SK-N-SH treated with all-trans-retinoic acid at 6 μM for 48 hours (cell line): ENCODE measurements at regions not wholly inside any gene's neighbourhood (a gene's known extent, or its start where the extent isn't known, plus 50 kb on each side); places are given as distances from the start of the nearest gene placed in this dataset.

ENCODE experiments used
- ATAC-seq: fragments of 200-7000 bp; cut with Tn5 transposase; 3 replicates; pipeline ENCODE4 v1.9.1; 2020; ENCODE audit warnings: mild to moderate bottlenecking, moderate library complexity
- BACH2 ChIP-seq: fragments of 250-450 bp; sonication (Bioruptor Pico); IDR thresholded peaks from 2 replicates; pipeline ENCODE4 v1.9.0; 2021; ENCODE audit warnings: mild to moderate bottlenecking, borderline replicate concordance
- CSDC2 ChIP-seq: fragments of 250-450 bp; sonication (Bioruptor Pico); IDR thresholded peaks from 2 replicates; pipeline ENCODE4 v1.5.0; 2020; ENCODE audit warnings: mild to moderate bottlenecking, moderate library complexity
- ESRRG ChIP-seq: fragments of 250-450 bp; sonication (Bioruptor Pico); IDR thresholded peaks from 2 replicates; pipeline ENCODE4 v1.6.1; 2021; ENCODE audit warnings: mild to moderate bottlenecking
- GLIS3 ChIP-seq: fragments of 250-450 bp; sonication (Bioruptor Pico); IDR thresholded peaks from 2 replicates; pipeline ENCODE4 v1.5.0; 2020; ENCODE audit warnings: mild to moderate bottlenecking, moderate library complexity
- ISL1 ChIP-seq: fragments of 250-450 bp; sonication (Bioruptor Pico); IDR thresholded peaks from 2 replicates; pipeline ENCODE4 v2.1.2; 2022; ENCODE audit warnings: mild to moderate bottlenecking, moderate library complexity
- OSR1 ChIP-seq: fragments of 250-450 bp; sonication (Bioruptor Pico); IDR thresholded peaks from 2 replicates; pipeline ENCODE4 v1.8.0; 2022; ENCODE audit warnings: moderate library complexity, mild to moderate bottlenecking, inconsistent platforms
- PPARA ChIP-seq: fragments of 250-450 bp; sonication (Bioruptor Pico); IDR thresholded peaks from 2 replicates; pipeline ENCODE4 v1.5.0; 2020; ENCODE audit warnings: mild to moderate bottlenecking, borderline replicate concordance
- RARB ChIP-seq: fragments of 250-450 bp; sonication (Bioruptor Pico); IDR thresholded peaks from 2 replicates; pipeline ENCODE4 v1.8.0; 2021; ENCODE audit warnings: mild to moderate bottlenecking, moderate library complexity
- SNAI2 ChIP-seq: fragments of 250-450 bp; sonication (Bioruptor Pico); IDR thresholded peaks from 2 replicates; pipeline ENCODE4 v1.5.0; 2020; ENCODE audit warnings: mild to moderate bottlenecking, moderate library complexity
- TOX ChIP-seq: fragments of 250-450 bp; sonication (Bioruptor Pico); IDR thresholded peaks from 2 replicates; pipeline ENCODE4 v1.8.0; 2021; ENCODE audit warnings: mild to moderate bottlenecking, moderate library complexity, borderline replicate concordance
- ZC3H10 ChIP-seq: fragments of 250-450 bp; sonication (Bioruptor Pico); IDR thresholded peaks from 2 replicates; pipeline ENCODE4 v1.5.1; 2021; ENCODE audit warnings: mild to moderate bottlenecking, moderate library complexity
- ZFP3 ChIP-seq: fragments of 250-450 bp; sonication (Bioruptor Pico); IDR thresholded peaks from 2 replicates; pipeline ENCODE4 v1.5.0; 2020; ENCODE audit warnings: mild to moderate bottlenecking, moderate library complexity
- ZFP30 ChIP-seq: fragments of 450-650 bp; formaldehyde crosslinking; IDR thresholded peaks from 2 replicates; pipeline ENCODE4 v1.5.0; 2022; ENCODE audit warnings: mild to moderate bottlenecking, moderate library complexity
- ZNF565 ChIP-seq: fragments of 450-650 bp; formaldehyde crosslinking; conservative IDR thresholded peaks from 2 replicates; pipeline ENCODE4 v1.5.0; 2020; ENCODE audit warnings: low read depth, mild to moderate bottlenecking, moderate library complexity
- ZNF70 ChIP-seq: fragments of 450-650 bp; formaldehyde crosslinking; IDR thresholded peaks from 2 replicates; pipeline ENCODE4 v1.5.0; 2020; ENCODE audit warnings: mild to moderate bottlenecking, moderate library complexity
- TF ChIP-seq, protein P1 (sequence below): fragments of 250-450 bp; sonication (Bioruptor Pico); IDR thresholded peaks from 2 replicates; pipeline ENCODE4 v1.8.0; 2021; ENCODE audit warnings: low read depth, mild to moderate bottlenecking, moderate library complexity, borderline replicate concordance
- TF ChIP-seq, protein P2 (sequence below): fragments of 250-450 bp; sonication (Bioruptor Pico); IDR thresholded peaks from 2 replicates; pipeline ENCODE4 v1.5.1; 2020; ENCODE audit warnings: low read depth, mild to moderate bottlenecking, moderate library complexity
- TF ChIP-seq, protein P3 (sequence below): fragments of 250-450 bp; sonication (Bioruptor Pico); IDR thresholded peaks from 2 replicates; pipeline ENCODE4 v1.8.0; 2020; ENCODE audit warnings: mild to moderate bottlenecking, moderate library complexity, borderline replicate concordance
- TF ChIP-seq, protein P4 (sequence below): fragments of 250-450 bp; sonication (Bioruptor Pico); IDR thresholded peaks from 2 replicates; pipeline ENCODE4 v1.5.0; 2020; ENCODE audit warnings: mild to moderate bottlenecking, moderate library complexity
- TF ChIP-seq, protein P5 (sequence below): fragments of 250-450 bp; sonication (Bioruptor Pico); IDR thresholded peaks from 2 replicates; pipeline ENCODE4 v1.5.1; 2021; ENCODE audit warnings: mild to moderate bottlenecking, moderate library complexity

DNA sequence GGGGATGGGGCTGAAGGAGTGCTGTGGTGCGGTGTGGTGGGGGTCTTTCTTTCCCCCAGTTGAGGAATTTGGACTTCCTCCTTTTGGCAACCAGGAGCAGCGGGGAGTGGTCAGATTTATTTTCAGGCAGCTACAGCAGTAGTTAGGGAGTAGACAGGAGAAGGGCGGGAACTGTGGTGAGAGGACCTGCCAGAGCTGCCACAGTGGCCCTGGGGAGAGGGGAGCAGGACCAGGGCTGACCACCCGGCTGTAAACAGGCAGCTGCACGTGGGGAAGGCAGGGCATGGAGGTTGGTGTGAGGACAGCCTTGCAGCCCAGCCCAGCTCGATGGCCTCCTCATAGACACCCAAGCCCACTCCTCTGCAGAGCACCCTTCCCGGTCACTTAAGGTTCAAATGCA lies 197.2 kb downstream of the GLI2 start (continued):
- TF ChIP-seq ZFP30, result no peak
- no peak for TF ChIP-seq OSR1 (CRISPR knock-in tag)
- no peak for TF ChIP-seq RARB (CRISPR knock-in tag)
- no peak for TF ChIP-seq CSDC2
- no peak for TF ChIP-seq PPARA
- no peak for TF ChIP-seq GLIS3 (CRISPR knock-in tag)
- TF ChIP-seq ZC3H10 (CRISPR knock-in tag), result no peak

DNA sequence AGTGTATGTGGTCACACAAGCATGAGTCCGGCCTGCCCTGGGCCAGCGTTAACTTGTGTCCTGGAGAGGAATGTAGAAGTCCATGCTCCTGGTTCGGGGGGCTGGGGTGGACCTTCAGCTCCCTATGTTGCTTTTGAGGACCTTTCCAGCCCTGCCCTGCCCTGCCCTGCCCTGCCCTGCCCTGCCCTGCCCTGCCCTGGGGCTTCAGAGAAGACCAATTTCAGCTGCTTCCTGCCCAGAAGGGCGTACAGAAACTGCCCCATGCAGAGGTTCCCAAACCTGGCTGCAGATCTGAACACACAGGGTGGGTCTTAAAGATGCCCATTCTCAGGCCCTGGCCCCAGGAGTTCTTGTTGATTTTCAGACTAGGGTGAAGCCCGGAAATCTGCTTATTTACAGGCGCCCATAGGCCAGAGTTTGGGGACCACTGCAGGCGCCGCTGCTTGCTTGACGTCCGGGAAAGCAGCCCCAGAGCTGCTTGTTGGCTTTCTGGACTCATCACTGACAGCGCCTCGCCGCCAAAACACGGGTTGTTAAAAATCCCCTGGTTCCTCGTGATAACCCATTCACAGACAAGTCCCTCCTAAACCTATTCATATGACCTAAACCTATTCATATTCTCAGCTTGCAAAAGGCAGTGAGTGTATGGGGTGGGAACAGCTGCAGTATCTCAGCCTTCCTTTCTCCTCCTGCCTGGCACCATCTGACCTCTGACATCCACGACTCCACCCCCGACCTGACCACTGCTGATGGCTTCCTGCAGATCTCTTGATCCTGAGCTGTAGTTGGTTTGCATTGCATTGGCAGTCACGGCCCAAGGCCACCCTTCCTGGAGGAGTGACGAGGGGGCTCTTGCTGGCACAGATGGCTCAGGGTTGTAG lies 198.3 kb downstream of the GLI2 start:
- no peak; the same call in 2 of the 3 replicates for ATAC-seq

DNA sequence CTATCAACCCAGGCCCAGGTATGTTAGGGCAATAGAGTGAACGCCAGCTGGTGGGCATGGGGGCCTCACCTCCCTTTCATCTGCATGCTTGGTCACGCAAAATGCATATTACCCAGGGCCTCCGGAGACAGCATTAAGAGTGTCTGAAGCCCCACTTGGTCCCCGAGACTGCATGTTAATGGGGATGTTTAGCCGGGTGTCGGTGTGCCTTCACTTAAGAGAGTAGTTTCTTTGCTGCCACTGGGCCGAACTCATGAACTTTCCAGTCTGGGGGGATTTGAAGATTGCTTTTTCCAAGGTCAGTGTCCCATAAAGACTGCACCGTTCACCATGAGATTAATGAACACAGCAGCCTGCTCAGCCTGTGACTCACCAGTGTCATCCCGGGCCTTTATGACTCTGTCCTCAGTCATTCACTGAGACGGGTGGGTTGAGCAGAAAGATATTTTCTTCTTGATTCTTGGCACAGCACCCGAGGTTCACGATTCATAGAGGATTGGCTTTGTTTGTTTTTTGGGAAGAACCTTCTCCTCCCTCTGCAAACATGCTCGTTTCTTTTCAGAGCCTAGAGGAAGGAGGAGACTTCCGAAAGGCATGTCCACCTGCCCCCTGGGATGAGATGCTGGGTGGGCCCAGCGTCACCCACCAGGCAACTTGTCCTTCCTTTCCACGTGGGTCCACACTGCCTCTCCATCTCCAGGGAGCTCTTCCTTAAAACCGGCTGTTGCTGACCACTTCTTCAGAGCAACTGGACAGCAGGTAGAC lies 199.1 kb downstream of the GLI2 start:
- ATAC-seq, result peak; percentile 65
- TF ChIP-seq, protein P1, sequence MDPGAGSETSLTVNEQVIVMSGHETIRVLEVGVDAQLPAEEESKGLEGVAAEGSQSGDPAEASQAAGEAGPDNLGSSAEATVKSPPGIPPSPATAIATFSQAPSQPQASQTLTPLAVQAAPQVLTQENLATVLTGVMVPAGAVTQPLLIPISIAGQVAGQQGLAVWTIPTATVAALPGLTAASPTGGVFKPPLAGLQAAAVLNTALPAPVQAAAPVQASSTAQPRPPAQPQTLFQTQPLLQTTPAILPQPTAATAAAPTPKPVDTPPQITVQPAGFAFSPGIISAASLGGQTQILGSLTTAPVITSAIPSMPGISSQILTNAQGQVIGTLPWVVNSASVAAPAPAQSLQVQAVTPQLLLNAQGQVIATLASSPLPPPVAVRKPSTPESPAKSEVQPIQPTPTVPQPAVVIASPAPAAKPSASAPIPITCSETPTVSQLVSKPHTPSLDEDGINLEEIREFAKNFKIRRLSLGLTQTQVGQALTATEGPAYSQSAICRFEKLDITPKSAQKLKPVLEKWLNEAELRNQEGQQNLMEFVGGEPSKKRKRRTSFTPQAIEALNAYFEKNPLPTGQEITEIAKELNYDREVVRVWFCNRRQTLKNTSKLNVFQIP (CRISPR knock-in tag), result no peak
- no peak for TF ChIP-seq ZNF70
- TF ChIP-seq GLIS3 (CRISPR knock-in tag), result no peak
- no peak for TF ChIP-seq ZC3H10 (CRISPR knock-in tag)
- no peak for TF ChIP-seq ZNF565 (CRISPR knock-in tag)
- no peak for TF ChIP-seq ESRRG (CRISPR knock-in tag)
- TF ChIP-seq ISL1 (CRISPR knock-in tag), result peak; percentile 17; the same call in 1 of the 2 replicates
- TF ChIP-seq, protein P2, sequence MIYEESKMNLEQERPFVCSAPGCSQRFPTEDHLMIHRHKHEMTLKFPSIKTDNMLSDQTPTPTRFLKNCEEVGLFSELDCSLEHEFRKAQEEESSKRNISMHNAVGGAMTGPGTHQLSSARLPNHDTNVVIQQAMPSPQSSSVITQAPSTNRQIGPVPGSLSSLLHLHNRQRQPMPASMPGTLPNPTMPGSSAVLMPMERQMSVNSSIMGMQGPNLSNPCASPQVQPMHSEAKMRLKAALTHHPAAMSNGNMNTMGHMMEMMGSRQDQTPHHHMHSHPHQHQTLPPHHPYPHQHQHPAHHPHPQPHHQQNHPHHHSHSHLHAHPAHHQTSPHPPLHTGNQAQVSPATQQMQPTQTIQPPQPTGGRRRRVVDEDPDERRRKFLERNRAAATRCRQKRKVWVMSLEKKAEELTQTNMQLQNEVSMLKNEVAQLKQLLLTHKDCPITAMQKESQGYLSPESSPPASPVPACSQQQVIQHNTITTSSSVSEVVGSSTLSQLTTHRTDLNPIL (CRISPR knock-in tag), result no peak
- no peak for TF ChIP-seq PPARA
- no peak for TF ChIP-seq RARB (CRISPR knock-in tag)

More for the DNA sequence above, 198.3 kb downstream of the GLI2 start:
- TF ChIP-seq TOX (no peak), BACH2 (CRISPR knock-in tag) (no peak), SNAI2 (CRISPR knock-in tag) (no peak), ISL1 (CRISPR knock-in tag) (no peak), CSDC2 (no peak), GLIS3 (CRISPR knock-in tag) (no peak), RARB (CRISPR knock-in tag) (no peak), ZFP3 (CRISPR knock-in tag) (no peak)
- TF ChIP-seq, protein P2 (CRISPR knock-in tag), result no peak
- TF ChIP-seq, protein P1 (CRISPR knock-in tag), result no peak
- TF ChIP-seq, protein P3, sequence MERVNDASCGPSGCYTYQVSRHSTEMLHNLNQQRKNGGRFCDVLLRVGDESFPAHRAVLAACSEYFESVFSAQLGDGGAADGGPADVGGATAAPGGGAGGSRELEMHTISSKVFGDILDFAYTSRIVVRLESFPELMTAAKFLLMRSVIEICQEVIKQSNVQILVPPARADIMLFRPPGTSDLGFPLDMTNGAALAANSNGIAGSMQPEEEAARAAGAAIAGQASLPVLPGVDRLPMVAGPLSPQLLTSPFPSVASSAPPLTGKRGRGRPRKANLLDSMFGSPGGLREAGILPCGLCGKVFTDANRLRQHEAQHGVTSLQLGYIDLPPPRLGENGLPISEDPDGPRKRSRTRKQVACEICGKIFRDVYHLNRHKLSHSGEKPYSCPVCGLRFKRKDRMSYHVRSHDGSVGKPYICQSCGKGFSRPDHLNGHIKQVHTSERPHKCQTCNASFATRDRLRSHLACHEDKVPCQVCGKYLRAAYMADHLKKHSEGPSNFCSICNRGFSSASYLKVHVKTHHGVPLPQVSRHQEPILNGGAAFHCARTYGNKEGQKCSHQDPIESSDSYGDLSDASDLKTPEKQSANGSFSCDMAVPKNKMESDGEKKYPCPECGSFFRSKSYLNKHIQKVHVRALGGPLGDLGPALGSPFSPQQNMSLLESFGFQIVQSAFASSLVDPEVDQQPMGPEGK (CRISPR knock-in tag), result no peak
- TF ChIP-seq, protein P4, sequence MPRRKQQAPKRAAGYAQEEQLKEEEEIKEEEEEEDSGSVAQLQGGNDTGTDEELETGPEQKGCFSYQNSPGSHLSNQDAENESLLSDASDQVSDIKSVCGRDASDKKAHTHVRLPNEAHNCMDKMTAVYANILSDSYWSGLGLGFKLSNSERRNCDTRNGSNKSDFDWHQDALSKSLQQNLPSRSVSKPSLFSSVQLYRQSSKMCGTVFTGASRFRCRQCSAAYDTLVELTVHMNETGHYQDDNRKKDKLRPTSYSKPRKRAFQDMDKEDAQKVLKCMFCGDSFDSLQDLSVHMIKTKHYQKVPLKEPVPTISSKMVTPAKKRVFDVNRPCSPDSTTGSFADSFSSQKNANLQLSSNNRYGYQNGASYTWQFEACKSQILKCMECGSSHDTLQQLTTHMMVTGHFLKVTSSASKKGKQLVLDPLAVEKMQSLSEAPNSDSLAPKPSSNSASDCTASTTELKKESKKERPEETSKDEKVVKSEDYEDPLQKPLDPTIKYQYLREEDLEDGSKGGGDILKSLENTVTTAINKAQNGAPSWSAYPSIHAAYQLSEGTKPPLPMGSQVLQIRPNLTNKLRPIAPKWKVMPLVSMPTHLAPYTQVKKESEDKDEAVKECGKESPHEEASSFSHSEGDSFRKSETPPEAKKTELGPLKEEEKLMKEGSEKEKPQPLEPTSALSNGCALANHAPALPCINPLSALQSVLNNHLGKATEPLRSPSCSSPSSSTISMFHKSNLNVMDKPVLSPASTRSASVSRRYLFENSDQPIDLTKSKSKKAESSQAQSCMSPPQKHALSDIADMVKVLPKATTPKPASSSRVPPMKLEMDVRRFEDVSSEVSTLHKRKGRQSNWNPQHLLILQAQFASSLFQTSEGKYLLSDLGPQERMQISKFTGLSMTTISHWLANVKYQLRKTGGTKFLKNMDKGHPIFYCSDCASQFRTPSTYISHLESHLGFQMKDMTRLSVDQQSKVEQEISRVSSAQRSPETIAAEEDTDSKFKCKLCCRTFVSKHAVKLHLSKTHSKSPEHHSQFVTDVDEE (CRISPR knock-in tag), result no peak
- TF ChIP-seq, protein P5, sequence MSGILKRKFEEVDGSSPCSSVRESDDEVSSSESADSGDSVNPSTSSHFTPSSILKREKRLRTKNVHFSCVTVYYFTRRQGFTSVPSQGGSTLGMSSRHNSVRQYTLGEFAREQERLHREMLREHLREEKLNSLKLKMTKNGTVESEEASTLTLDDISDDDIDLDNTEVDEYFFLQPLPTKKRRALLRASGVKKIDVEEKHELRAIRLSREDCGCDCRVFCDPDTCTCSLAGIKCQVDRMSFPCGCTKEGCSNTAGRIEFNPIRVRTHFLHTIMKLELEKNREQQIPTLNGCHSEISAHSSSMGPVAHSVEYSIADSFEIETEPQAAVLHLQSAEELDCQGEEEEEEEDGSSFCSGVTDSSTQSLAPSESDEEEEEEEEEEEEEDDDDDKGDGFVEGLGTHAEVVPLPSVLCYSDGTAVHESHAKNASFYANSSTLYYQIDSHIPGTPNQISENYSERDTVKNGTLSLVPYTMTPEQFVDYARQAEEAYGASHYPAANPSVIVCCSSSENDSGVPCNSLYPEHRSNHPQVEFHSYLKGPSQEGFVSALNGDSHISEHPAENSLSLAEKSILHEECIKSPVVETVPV, result no peak
